ENCODE measurements at regions not wholly inside any gene's neighbourhood (a gene's known extent, or its start where the extent isn't known, plus 50 kb on each side); places are given as distances from the start of the nearest gene placed in this dataset.

DNA sequence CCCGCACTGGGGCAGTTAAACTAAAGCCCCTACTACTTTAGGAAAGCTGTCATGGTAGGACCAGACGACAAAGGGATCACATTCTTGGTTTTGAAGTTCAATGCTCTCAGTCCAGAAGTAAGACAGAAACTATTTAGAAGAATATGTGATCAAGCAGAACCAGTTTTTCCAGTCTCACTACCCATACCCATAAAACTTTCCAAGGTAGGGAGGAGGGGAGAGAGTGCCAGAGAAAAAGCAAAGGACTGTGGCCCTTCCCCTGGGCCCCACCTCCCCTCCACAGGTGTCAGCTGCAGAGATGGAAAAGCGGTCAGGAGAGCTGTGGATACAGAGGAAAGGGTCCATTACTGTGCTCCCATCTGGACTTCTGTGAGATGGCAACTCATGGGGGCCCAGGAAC is 587.1 kb downstream of the SOX6 start:
- H3K4me3 ChIP-seq (replicated peaks; ENCODE audit: low read depth, low read length), result no peak overlapping the region
- TF ChIP-seq, protein P1, sequence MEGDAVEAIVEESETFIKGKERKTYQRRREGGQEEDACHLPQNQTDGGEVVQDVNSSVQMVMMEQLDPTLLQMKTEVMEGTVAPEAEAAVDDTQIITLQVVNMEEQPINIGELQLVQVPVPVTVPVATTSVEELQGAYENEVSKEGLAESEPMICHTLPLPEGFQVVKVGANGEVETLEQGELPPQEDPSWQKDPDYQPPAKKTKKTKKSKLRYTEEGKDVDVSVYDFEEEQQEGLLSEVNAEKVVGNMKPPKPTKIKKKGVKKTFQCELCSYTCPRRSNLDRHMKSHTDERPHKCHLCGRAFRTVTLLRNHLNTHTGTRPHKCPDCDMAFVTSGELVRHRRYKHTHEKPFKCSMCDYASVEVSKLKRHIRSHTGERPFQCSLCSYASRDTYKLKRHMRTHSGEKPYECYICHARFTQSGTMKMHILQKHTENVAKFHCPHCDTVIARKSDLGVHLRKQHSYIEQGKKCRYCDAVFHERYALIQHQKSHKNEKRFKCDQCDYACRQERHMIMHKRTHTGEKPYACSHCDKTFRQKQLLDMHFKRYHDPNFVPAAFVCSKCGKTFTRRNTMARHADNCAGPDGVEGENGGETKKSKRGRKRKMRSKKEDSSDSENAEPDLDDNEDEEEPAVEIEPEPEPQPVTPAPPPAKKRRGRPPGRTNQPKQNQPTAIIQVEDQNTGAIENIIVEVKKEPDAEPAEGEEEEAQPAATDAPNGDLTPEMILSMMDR (IDR thresholded peaks at IDR 0.05; ENCODE audit: low read length, missing control alignments), result no peak

DNA sequence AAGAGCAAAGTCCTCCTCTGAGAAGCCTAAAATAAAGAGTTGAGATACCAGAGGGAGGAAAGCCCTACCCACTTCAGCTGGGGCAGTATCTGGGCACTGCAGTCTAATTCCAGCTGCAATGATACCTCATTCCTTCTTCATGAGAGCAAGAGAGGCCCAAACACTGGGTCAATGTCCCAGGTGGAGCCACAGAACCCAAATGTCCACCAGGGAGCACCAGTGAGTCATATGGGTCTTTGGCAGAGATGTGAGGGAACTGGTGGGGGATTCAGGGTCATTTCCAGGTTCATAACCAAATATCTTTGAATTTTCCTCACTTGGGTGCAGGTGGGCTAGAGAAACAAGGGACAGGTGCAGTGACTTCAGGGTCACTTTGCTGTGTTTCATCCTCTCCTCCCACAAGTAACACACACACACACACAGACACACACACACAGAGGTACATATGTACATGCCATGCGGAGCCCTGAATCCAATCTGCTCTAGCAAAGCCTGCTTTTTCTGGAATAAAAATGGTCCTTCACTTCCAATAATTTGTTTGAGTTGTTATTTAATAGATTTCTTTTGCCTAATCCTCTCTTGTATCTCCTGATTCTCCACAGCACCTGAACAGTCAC is 585.4 kb downstream of the SOX6 start:
- no peak overlapping the region for H3K4me3 ChIP-seq (replicated peaks; ENCODE audit: low read depth, low read length)
- peak; percentile 62 for DNase-seq (ENCODE audit: low read depth)
- TF ChIP-seq, protein P1 (IDR thresholded peaks at IDR 0.05; ENCODE audit: low read length, missing control alignments), result peak; percentile 90

More for the DNA sequence above, 587.1 kb downstream of the SOX6 start:
- DNase-seq (ENCODE audit: low read depth), result no peak

DNA sequence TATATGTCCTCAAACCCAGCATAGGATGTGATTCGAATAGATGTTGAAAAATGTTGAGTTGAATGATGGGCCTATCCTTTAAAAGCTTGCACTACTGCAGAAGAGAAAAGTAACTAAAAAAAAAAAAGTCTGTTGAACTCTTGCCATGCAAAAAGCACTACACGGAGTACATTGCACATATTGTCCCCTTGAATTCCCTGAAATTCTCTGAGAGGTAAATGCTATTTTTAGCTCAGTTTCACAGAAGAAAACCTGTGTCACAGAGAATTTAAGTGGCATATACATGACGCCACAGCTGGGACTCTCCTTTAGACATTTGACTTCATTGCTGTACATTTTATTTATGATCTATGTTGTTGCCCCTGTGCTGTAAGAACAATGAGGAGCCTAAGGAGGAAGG is 583.8 kb downstream of the SOX6 start:
- no peak overlapping the region for H3K4me3 ChIP-seq (replicated peaks; ENCODE audit: low read depth, low read length)
- no peak for DNase-seq (ENCODE audit: low read depth)
- TF ChIP-seq, protein P1 (IDR thresholded peaks at IDR 0.05; ENCODE audit: low read length, missing control alignments), result no peak

DNA sequence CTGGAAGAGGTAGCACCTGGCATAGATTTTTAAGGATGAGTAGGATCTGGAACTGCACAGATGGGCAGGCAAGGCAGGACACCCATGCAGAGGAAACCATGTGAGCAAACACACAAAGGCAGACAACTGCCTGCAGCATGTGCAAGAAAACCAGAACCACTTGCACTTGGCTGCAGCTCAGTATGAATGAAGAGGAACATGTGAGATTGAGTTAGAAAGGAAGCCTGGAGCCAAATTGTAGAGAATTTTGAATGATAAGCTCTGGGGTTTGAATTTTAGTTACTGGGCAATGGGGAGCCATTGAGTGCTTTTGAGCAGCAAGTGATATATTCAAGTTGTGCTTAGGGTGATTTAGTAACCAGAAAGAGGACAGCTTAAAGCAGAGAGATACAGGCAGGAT is 583.4 kb downstream of the SOX6 start:
- H3K4me3 ChIP-seq (replicated peaks; ENCODE audit: low read depth, low read length), result no peak overlapping the region
- DNase-seq (ENCODE audit: low read depth), result no peak

DNA sequence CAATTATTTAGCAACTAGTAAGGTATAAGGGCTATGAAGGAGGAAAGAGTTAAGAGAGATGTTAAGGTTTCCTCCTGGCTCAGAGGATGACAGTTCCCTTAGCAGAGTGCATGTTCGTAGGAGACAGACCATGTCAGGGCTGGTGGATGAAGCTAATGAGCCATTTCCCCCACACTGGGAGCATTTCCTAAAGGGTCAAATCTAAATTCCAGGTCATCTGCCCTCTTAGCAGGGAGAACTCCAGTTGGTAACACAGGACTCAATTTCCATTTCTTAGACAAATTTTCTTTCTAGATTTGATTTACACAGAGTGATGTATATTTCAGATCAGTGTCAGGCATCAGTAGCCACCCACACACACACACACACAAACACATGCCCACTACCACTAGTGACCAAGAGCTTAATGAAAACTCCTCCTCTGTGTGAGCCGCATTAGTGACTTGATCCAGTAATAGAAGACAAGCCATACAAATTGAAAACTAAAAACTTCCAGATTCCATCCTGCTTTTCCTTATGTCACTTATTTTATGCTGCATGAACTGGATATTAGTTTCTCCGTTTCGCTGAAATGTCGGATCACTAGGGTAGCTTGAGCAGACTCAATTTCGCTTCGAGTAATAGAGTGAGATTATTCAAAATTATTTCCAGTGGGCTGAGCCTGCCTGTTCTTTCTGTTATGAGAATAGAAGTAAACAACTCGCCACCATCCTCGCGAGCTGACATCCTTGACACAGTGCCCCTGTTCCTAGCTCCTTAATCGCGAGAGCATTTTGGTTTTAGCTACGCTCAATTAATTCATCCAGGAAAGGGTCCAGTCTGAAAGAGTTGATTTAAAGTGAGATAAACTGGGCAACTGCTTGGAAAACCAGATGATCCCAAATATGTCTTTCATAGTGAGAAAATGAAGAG is 582.6 kb downstream of the SOX6 start:
- TF ChIP-seq, protein P1 (IDR thresholded peaks at IDR 0.05; ENCODE audit: low read length, missing control alignments), result no peak
- no peak for DNase-seq (ENCODE audit: low read depth)
- no peak overlapping the region for H3K4me3 ChIP-seq (replicated peaks; ENCODE audit: low read depth, low read length)

More for the DNA sequence above, 583.4 kb downstream of the SOX6 start:
- TF ChIP-seq, protein P1 (IDR thresholded peaks at IDR 0.05; ENCODE audit: low read length, missing control alignments), result no peak

DNA sequence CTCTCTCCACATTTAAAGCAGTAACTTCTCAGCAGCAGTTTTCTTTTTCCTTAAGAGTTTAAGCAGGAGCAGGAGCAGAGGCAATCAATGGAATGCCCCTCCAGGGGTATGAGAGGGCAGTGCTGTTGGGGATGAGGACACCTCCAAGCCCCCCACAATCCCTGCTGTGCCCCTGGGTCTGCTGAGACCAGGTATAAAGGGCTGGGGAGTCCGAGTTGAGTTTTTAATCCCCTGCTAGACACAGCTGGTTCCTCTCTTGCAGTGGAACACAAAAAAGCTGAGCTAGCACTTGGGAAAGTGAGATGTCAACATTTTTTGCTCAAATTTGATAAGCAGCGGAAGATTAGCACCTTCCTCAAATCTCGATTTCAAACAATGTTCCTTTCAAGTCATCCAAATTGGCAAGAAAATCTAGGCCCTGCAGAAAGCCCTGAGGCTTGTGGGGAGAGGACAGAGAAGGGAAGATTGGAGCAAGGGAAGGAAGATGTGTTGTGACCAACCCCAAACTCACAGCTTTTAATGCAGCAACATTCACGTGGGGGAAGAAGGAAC is 581.9 kb downstream of the SOX6 start:
- DNase-seq (ENCODE audit: low read depth), result no peak
- H3K4me3 ChIP-seq (replicated peaks; ENCODE audit: low read depth, low read length), result no peak overlapping the region
- TF ChIP-seq, protein P1 (IDR thresholded peaks at IDR 0.05; ENCODE audit: low read length, missing control alignments), result no peak

All from fibroblast of pulmonary artery (primary cell).